ENCODE measurements at regions not wholly inside any gene's neighbourhood (a gene's known extent, or its start where the extent isn't known, plus 50 kb on each side); places are given as distances from the start of the nearest gene placed in this dataset.

DNA sequence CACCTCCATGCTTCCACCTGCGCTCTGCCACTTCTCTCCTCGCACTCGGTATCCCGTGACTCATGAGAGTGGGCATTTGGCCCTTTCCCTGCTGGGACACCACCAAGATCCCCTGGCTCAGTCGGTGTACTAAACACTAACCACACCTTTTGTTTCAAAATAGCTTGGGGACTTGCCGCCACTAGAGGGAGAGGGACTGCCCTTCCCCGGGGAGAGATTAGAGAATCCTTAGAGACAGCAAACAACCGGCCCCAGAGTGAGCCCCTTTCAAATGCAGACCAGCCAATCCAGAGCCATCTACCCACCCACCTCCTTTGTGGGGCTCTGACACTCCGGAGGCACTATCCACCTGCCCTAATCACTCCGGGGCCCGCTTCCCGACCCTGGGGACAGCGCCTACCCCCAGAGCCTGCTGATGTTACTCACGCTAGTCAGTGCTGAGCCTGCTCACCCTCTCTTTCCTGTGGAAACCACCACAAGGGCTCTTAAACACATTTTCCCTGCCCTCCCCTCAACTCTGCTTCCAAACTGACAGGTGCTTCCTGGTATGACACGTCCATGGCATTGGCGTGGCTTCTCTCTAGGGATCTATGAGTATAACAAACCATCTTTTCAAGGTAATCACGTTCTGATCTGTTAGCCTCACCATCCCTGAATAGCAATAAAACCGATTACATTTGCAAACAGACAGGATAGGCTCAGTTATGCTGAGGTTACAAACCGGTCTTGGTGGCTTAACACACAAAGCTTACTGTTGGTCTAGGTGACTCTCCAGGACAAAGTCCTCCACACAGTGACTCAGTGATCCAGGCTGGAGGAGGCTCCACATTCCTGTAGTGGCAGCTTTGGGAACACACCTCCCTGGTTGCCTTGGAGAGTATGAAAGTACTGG, 180.1 kb upstream of the MVB12B start:
- TF ChIP-seq, protein P1, sequence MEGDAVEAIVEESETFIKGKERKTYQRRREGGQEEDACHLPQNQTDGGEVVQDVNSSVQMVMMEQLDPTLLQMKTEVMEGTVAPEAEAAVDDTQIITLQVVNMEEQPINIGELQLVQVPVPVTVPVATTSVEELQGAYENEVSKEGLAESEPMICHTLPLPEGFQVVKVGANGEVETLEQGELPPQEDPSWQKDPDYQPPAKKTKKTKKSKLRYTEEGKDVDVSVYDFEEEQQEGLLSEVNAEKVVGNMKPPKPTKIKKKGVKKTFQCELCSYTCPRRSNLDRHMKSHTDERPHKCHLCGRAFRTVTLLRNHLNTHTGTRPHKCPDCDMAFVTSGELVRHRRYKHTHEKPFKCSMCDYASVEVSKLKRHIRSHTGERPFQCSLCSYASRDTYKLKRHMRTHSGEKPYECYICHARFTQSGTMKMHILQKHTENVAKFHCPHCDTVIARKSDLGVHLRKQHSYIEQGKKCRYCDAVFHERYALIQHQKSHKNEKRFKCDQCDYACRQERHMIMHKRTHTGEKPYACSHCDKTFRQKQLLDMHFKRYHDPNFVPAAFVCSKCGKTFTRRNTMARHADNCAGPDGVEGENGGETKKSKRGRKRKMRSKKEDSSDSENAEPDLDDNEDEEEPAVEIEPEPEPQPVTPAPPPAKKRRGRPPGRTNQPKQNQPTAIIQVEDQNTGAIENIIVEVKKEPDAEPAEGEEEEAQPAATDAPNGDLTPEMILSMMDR (conservative IDR thresholded peaks at IDR 0.05; ENCODE audit: low read depth, low read length) = peak; percentile 65
- DNase-seq (ENCODE audit: low read depth) = no peak

DNA sequence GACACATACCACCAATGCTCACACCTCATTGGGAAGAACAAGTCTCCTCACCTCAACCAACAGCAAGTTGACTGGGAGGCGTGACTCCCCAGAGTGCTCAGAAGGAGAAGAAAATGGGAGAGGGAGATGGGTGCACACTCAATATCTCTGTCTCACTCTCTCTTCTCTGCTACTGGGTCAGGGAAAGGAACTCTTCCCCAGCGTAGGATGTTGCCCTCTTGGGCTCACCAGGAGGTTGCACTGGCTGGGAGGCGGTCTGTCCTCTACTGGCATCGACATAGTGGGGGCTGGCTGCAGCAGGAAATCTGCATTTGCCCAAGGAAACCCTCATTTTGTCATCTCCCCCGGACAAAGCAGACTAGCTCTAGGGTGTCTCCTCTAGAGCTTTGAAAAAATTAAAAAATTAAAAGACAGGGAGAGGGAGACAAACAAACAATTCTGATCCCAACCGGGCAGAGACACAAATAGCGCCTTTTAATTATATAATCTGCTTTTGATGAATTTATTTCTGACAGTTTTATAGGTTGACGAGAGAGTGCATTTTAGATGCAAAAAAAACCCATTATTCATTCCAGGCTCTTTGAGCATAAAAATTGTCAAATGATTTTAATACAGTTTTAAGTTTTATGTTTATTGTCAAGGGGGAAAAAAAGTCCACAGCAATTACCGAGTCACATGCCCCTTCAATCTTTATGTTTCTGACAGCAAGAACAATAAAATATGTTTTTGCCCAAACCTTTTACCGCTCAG, 179.3 kb upstream of the MVB12B start:
- H3K4me3 ChIP-seq (ENCODE audit: low read length) = no peak overlapping the region
- TF ChIP-seq, protein P1 (conservative IDR thresholded peaks at IDR 0.05; ENCODE audit: low read depth, low read length) = no peak
- DNase-seq (ENCODE audit: low read depth) = no peak

More for the DNA sequence above, 180.1 kb upstream of the MVB12B start:
- no peak overlapping the region for H3K4me3 ChIP-seq (ENCODE audit: low read length)

DNA sequence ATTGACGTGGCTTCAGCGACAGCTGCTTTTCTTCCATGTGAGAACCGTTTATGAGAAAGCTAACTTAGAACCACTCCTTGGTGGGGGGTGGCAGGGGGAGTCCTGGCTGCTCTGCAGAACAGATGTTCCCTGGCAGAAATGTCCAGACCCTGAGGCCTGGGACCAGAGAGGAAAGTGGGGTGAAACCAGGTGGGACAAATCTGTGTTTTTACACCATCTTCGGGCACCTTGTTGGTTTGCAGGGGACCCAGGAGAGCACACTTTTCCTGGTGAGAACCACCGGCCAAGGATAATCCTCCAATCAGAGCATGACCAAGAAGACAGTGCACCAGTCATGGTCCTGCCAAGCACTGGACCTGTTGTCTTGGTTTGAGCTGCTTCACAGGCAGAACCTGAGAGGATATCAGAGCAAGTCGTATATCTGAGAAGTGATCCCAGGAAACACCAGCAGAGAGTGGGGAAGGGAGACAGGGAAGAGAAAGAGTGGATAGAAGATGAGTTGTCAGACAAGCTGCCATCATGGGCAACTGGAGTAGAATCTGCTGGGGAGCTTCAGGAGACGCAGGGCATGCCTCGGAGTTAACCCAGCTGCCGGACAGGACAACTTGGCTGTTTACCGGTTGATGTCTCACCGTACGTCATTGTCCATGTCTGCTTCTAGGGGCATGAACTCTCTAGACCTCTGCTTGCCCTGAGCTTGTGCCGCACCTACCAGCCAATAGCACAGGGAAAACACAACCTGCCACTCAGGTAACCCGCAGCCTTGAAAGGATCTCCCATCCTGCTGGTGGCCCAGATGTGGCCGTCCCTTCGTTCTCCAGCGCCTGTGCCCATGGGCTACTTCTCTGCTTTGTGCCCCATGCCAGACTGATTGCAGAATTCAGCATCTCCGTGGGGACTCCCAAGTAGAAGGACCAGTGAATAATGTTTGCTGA, 178.4 kb upstream of the MVB12B start:
- TF ChIP-seq, protein P1 (conservative IDR thresholded peaks at IDR 0.05; ENCODE audit: low read depth, low read length) = no peak
- H3K4me3 ChIP-seq (ENCODE audit: low read length) = no peak overlapping the region
- no peak for DNase-seq (ENCODE audit: low read depth)

DNA sequence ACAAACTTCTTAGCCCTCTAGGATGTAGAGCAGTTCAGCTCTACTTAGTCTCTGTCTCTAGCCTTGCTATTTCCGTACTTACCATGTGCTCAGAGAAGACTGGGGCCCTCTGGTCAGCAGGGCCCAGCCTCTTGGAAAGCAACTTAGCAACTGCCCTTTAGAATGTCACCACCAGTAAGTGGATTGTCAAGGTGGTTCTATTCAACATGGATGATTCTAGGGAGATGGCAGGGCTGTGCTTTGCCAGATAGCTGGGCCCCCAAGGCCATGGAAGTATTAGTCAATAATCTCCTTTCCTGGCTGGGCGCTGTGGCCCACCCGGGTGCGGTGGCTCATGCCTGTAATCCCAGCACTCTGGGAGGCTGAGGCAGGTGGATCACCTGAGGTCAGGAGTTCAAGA, 177.6 kb upstream of the MVB12B start:
- H3K4me3 ChIP-seq (ENCODE audit: low read length) = no peak overlapping the region
- TF ChIP-seq, protein P1 (conservative IDR thresholded peaks at IDR 0.05; ENCODE audit: low read depth, low read length) = no peak
- DNase-seq (ENCODE audit: low read depth) = no peak

DNA sequence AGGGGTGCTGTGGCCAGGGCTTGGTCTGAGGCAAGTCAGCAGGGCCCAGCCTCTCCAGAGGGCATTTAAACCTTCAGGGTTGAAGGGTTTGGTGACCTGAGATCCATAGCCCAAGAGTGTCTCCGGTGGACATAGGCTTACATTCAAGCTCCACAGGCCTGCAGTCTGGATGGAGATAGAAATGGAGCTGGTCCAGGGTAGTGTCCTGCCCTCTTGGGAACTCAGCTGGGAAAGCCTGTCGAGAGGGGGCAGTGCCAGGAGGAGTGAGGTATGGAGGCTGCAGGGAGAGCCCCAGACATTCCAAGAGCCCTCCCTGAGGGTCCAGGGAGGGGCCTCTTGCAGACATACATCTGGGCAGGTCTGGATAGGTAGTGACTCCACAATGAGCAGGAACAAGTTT, 177.0 kb upstream of the MVB12B start:
- TF ChIP-seq, protein P1 (conservative IDR thresholded peaks at IDR 0.05; ENCODE audit: low read depth, low read length) = no peak
- no peak overlapping the region for H3K4me3 ChIP-seq (ENCODE audit: low read length)
- DNase-seq (ENCODE audit: low read depth) = no peak

DNA sequence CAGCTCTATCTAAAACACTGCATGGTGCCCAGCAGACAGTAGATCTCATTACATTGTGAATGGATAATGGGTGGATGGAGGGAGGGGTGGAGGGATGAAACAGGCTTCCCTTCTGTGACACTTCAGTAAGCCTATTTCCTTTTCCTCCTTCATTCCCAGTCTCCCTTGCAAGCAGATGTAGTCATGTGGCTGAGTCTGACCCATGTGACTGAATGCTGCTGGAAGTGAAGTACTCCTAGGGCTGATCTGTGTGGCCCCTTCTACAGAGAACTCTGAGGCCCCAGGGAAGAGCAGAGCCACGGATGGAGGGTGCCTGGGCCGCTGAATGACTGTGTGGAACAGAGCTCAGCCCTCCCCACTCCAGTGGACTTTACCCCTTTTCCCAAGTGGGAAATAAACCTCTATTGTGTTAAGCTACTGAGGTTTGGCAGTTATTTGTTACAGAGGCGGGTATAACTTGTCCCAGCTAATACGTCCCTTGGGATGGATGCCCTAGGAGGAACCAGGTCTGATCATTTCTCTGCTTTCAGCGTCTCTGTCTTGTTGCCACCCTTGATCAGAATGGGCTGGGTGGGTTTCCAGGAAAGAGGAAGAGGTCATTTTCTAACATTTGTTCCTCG, 176.1 kb upstream of the MVB12B start:
- TF ChIP-seq, protein P1 (conservative IDR thresholded peaks at IDR 0.05; ENCODE audit: low read depth, low read length) = no peak
- DNase-seq (ENCODE audit: low read depth) = no peak
- H3K4me3 ChIP-seq (ENCODE audit: low read length) = no peak overlapping the region

Measured in retinal pigment epithelial cell (primary cell).